NCI-H128 (cell line): ENCODE measurements at regions not wholly inside any gene's neighbourhood (a gene's known extent, or its start where the extent isn't known, plus 50 kb on each side); places are given as distances from the start of the nearest gene placed in this dataset.
"Not testable (repeated sequence)": the region's sequence is repeated elsewhere in the genome, so short reads cannot be mapped to it uniquely, and the experiment has no call there.

Source experiments
- DNase-seq: peaks from one replicate; lab custom pipeline; 2025; ENCODE audit not compliant: unreplicated experiment; lab: John Stamatoyannopoulos, UW

DNA sequence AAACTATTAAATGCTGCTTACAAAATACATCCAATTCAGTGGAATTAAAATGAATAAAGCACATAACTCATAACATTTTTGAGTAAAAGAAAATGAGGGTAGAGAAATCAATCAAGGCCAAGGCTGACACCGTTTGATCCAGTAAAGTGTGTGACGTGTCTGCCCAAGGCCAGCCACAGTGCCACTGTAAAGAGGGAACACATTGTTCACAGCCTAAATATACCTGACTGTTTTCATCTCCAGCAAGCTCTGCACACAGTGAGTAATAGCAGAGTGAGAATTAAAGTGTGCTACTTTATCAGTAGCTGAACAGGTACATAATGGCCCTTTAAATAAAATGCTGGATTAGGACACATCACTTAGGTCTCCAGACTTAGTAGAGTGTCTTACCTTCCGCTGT lies 130.8 kb upstream of the DPP6 start:
- DNase-seq, result no peak

- DNase-seq, result no peak
These were observed 121.5 kb upstream of the DPP6 start for GRCh38 chr7:153930696-153931095.

- no peak for DNase-seq
These were observed 118.2 kb upstream of the DPP6 start for GRCh38 chr7:153934048-153934447.

DNA sequence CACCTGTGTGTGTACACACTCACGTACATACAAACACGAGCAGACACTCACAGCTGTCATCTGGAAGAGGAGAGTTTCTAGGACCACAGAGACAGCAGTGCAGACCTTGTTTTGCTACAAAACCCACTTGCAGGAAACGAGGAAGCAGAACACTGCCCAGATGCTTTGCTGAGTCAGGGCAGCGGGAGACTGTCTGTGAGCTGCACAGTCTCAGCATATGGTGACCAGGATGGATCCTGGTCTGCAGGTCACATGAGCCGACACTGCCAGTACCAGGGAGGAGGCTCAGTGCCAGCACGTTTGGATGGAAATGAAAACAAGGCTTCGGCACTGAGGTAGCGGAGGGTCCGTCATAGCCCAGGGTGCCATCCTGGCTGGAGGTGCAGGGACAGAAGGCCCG lies 117.6 kb upstream of the DPP6 start:
- no peak for DNase-seq

- DNase-seq, result no peak
These were observed 117.1 kb upstream of the DPP6 start for GRCh38 chr7:153935095-153935494.

GRCh38 chr7:153938451-153938850 lies 113.7 kb upstream of the DPP6 start:
- DNase-seq, result no peak

GRCh38 chr7:153939177-153939576 lies 113.0 kb upstream of the DPP6 start:
- DNase-seq, result no peak

- no peak for DNase-seq
These were observed 112.5 kb upstream of the DPP6 start for GRCh38 chr7:153939654-153940053.

- DNase-seq, result no peak
These were observed 111.1 kb upstream of the DPP6 start for GRCh38 chr7:153941061-153941460.

DNA sequence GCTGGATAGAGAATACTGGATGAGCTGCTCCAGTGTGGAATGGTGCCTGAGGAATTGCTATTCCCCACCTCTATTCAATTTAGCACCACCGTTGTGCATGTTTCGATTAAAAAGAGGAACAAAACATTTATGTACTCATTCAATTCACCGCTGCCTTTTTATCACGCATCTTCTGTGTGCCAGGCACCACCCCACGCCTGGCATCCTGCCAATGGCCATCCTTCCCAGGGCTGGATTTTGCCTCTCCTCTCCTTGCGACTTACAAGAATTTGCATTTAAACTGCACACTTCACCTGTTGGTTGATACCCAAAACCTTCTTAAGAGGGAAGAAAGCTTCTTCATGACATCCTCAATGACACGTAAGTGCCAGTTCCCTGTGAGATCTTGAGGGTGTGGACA lies 110.2 kb upstream of the DPP6 start:
- no peak for DNase-seq

DNA sequence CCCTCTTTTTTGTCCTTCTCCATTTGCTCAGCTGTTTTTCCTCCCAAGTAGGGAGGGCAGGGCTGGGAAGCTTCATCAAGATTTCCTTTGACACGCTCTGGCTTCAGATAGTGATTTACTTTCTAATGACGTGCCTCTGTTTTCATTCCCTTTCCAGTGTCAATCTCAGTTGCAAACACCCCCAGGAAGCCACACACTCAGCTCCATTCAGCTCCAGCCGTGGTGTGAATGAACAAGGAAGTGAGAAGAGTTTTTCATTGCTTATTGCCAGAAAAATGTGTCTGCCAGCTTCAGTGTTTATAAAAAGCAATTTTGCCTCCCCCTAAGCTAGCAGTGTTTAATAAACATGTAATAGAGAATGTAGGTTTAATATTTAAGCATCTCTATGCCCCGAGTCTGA lies 108.7 kb upstream of the DPP6 start:
- no peak for DNase-seq

- no peak for DNase-seq
These were observed 108.3 kb upstream of the DPP6 start for GRCh38 chr7:153943861-153944260.

DNA sequence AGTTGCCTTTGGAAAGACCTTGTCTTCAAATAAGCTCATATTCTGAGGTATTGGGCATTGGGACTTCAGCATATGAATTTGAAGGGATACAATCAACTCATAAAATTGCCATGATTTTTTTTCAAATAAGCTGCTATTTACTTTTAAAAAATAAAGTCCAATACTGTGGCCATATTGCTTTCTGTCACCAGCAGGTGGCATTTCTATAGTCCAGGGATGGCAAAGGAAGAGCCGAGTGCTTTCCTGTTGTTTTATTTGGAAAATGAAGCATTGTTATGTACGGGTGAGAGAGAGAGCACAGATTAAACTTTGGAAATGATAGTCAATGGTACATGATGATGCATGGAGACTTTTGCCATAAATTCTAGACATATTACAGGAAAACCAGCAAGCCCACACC lies 104.1 kb upstream of the DPP6 start:
- no peak for DNase-seq

- no peak for DNase-seq
These were observed 100.9 kb upstream of the DPP6 start for GRCh38 chr7:153951316-153951715.

DNA sequence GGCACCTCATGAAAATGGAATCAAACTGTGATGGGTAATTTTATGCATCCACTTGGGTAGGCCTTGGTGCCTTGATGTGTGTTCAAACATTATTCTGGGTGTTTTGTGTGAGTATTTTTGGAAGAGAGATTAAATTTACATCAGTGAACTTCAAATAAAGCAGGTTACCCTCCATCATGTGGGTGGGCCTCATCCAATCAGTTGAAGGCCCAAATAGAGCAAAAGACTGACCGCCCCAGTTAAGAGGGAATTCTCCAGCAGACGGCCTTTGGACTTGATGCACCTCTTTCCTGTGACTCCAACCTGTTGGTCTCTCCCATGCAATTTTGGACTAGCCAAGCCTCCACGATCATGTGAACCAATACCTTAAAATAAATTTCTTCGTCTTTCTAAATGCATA lies 97.7 kb upstream of the DPP6 start:
- no peak for DNase-seq

- DNase-seq, result not testable (repeated sequence)
These were observed 94.5 kb upstream of the DPP6 start for GRCh38 chr7:153957677-153958076.

DNA sequence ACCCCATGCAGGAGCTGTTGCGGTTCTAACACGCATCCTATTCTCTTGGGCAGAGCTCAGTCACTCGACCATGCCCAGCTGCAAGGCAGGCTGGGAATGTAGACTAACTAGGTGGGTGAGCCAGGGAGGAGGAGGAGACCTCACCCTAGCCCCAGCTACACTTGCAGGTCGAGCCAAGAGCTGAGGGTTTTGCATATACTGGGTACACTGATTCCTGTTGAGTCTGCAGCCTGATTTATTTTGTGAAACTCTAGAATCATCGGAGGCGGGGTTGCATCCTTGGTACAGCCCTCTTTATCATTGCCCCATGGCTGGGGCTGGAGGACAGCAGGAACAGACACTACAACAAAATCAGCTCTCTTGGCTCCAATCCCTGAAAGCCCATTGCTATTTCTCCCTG lies 93.8 kb upstream of the DPP6 start:
- not testable (repeated sequence) for DNase-seq

DNA sequence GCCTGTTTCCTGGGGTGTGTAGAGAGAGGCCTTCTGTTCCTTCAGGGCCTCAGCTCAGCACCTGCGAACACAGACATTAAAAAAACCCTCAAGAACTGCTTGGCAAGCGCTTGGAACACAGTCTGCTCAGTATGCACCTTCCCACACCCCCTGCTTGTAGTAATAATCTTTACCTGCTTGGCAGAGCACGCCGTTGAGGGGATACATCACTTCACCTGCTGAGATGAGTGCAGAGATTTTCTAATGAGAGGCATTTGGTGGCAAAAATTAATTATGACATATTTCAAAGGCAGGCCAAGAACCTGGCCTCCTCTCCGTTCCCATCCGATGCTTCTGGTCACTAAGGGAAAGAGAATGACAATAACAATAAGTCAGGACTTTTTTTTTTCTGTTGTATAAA lies 93.4 kb upstream of the DPP6 start:
- DNase-seq, result not testable (repeated sequence)

- DNase-seq, result not testable (repeated sequence)
These were observed 87.6 kb upstream of the DPP6 start for GRCh38 chr7:153964481-153965112.

- not testable (repeated sequence) for DNase-seq
These were observed 83.2 kb upstream of the DPP6 start for GRCh38 chr7:153969016-153969415.

GRCh38 chr7:153974603-153975002 lies 77.6 kb upstream of the DPP6 start:
- not testable (repeated sequence) for DNase-seq

GRCh38 chr7:153976745-153977144 lies 75.5 kb upstream of the DPP6 start:
- DNase-seq, result not testable (repeated sequence)

GRCh38 chr7:153983186-153983585 lies 69.0 kb upstream of the DPP6 start:
- not testable (repeated sequence) for DNase-seq
